ENCODE measurements at regions not wholly inside any gene's neighbourhood (a gene's known extent, or its start where the extent isn't known, plus 50 kb on each side); places are given as distances from the start of the nearest gene placed in this dataset.
A peak's percentile ranks its signal among the peaks of the same experiment; 100 is the strongest.

GRCh38 chr12:124663206-124663605, 95.8 kb upstream of the NCOR2 start:
- peak overlapping the region; percentile 48 for H3K4me3 Mint-ChIP-seq (ENCODE audit: unreplicated experiment)
- no peaks in the 10 kb centered on the region for H3K36me3 ChIP-seq (ENCODE audit: insufficient read depth, low read length)
- H3K4me1 Mint-ChIP-seq (ENCODE audit: low read depth, unreplicated experiment), result peaks cover 38% of the 10 kb centered on the region
- DNase-seq (ENCODE audit: low read depth) (no peak), FAIRE-seq (peak; percentile 54)
- peaks cover 5% of the 10 kb centered on the region for H3K27me3 Mint-ChIP-seq (ENCODE audit: low read depth, unreplicated experiment)
- H3K4me2 ChIP-seq (ENCODE audit: low read length), result no peak overlapping the region
- no peaks in the 10 kb centered on the region for H3K27me3 ChIP-seq (ENCODE audit: insufficient read depth, low read length)
- H3K9me3 ChIP-seq (ENCODE audit: insufficient read depth, low read depth, low read length), result peaks cover 4% of the 10 kb centered on the region
- no peaks in the 10 kb centered on the region for H3K36me3 Mint-ChIP-seq (ENCODE audit: low read depth, unreplicated experiment)
- H2AFZ ChIP-seq (ENCODE audit: low read depth, low read length), result no peak overlapping the region
- no peak overlapping the region for H3K4me3 ChIP-seq (ENCODE audit: insufficient read depth, low read depth, low read length)
- no peak overlapping the region for H3K9ac ChIP-seq (ENCODE audit: low read length)
- H3K9me3 Mint-ChIP-seq (ENCODE audit: unreplicated experiment), result peaks cover 3% of the 10 kb centered on the region
- H3K79me2 ChIP-seq (ENCODE audit: insufficient read depth, low read length), result no peaks in the 10 kb centered on the region
- peaks cover 20% of the 10 kb centered on the region for H3K4me1 ChIP-seq (ENCODE audit: insufficient read depth, low read length)
- no peaks in the 10 kb centered on the region for H4K20me1 ChIP-seq (ENCODE audit: insufficient read depth, low read length)
- no peak for TF ChIP-seq CTCF (IDR thresholded peaks at IDR 0.05; ENCODE audit: insufficient read depth, low read depth, low read length)
- no peak for TF ChIP-seq EZH2 (IDR thresholded peaks at IDR 0.05; ENCODE audit: insufficient read depth, low read length)
- H3K27ac Mint-ChIP-seq (ENCODE audit: unreplicated experiment), result peak overlapping the region; percentile 50
- H3K27ac ChIP-seq (ENCODE audit: low read depth, low read length), result no peak overlapping the region

GRCh38 chr12:124661341-124661740, 93.9 kb upstream of the NCOR2 start:
- H3K27me3 Mint-ChIP-seq (ENCODE audit: low read depth, unreplicated experiment), result peaks cover 5% of the 10 kb centered on the region
- Histone ChIP-seq H3K4me1 (ENCODE audit: insufficient read depth, low read length) (peaks cover 24% of the 10 kb centered on the region), H4K20me1 (ENCODE audit: insufficient read depth, low read length) (no peaks in the 10 kb centered on the region), H3K27ac (ENCODE audit: low read depth, low read length) (no peak overlapping the region), H3K27me3 (ENCODE audit: insufficient read depth, low read length) (no peaks in the 10 kb centered on the region), H3K9ac (ENCODE audit: low read length) (no peak overlapping the region), H2AFZ (ENCODE audit: low read depth, low read length) (no peak overlapping the region), H3K79me2 (ENCODE audit: insufficient read depth, low read length) (no peaks in the 10 kb centered on the region), H3K4me3 (ENCODE audit: insufficient read depth, low read depth, low read length) (no peak overlapping the region), H3K4me2 (ENCODE audit: low read length) (no peak overlapping the region), H3K36me3 (ENCODE audit: insufficient read depth, low read length) (no peaks in the 10 kb centered on the region), H3K9me3 (ENCODE audit: insufficient read depth, low read depth, low read length) (peaks cover under 1% of the 10 kb centered on the region)
- H3K36me3 Mint-ChIP-seq (ENCODE audit: low read depth, unreplicated experiment), result no peaks in the 10 kb centered on the region
- H3K4me3 Mint-ChIP-seq (ENCODE audit: unreplicated experiment), result no peak overlapping the region
- TF ChIP-seq EZH2 (IDR thresholded peaks at IDR 0.05; ENCODE audit: insufficient read depth, low read length), result no peak
- TF ChIP-seq CTCF (IDR thresholded peaks at IDR 0.05; ENCODE audit: insufficient read depth, low read depth, low read length), result no peak
- H3K9me3 Mint-ChIP-seq (ENCODE audit: unreplicated experiment), result peaks cover 3% of the 10 kb centered on the region
- DNase-seq (ENCODE audit: low read depth) (no peak), FAIRE-seq (no peak)
- peaks cover 43% of the 10 kb centered on the region for H3K4me1 Mint-ChIP-seq (ENCODE audit: low read depth, unreplicated experiment)
- H3K27ac Mint-ChIP-seq (ENCODE audit: unreplicated experiment), result peak overlapping the region; percentile 16

GRCh38 chr12:124660851-124661250, 93.4 kb upstream of the NCOR2 start:
- Histone ChIP-seq H2AFZ (ENCODE audit: low read depth, low read length) (peak overlapping the region; percentile 40), H3K4me2 (ENCODE audit: low read length) (no peak overlapping the region), H3K4me1 (ENCODE audit: insufficient read depth, low read length) (peaks cover 29% of the 10 kb centered on the region), H3K79me2 (ENCODE audit: insufficient read depth, low read length) (no peaks in the 10 kb centered on the region), H3K36me3 (ENCODE audit: insufficient read depth, low read length) (no peaks in the 10 kb centered on the region), H4K20me1 (ENCODE audit: insufficient read depth, low read length) (no peaks in the 10 kb centered on the region), H3K9ac (ENCODE audit: low read length) (no peak overlapping the region), H3K4me3 (ENCODE audit: insufficient read depth, low read depth, low read length) (no peak overlapping the region), H3K27me3 (ENCODE audit: insufficient read depth, low read length) (no peaks in the 10 kb centered on the region), H3K9me3 (ENCODE audit: insufficient read depth, low read depth, low read length) (no peaks in the 10 kb centered on the region), H3K27ac (ENCODE audit: low read depth, low read length) (no peak overlapping the region)
- FAIRE-seq, result no peak
- DNase-seq (ENCODE audit: low read depth), result no peak
- TF ChIP-seq EZH2 (IDR thresholded peaks at IDR 0.05; ENCODE audit: insufficient read depth, low read length), result no peak
- Mint-ChIP-seq H3K27ac (ENCODE audit: unreplicated experiment) (no peak overlapping the region), H3K4me3 (ENCODE audit: unreplicated experiment) (no peak overlapping the region), H3K9me3 (ENCODE audit: unreplicated experiment) (peaks cover under 1% of the 10 kb centered on the region), H3K4me1 (ENCODE audit: low read depth, unreplicated experiment) (peaks cover 45% of the 10 kb centered on the region), H3K27me3 (ENCODE audit: low read depth, unreplicated experiment) (peaks cover 5% of the 10 kb centered on the region), H3K36me3 (ENCODE audit: low read depth, unreplicated experiment) (no peaks in the 10 kb centered on the region)
